Chondrocyte (in vitro differentiated cells): ENCODE measurements at regions not wholly inside any gene's neighbourhood (a gene's known extent, or its start where the extent isn't known, plus 50 kb on each side); places are given as distances from the start of the nearest gene placed in this dataset.
"Not testable (repeated sequence)": the region's sequence is repeated elsewhere in the genome, so short reads cannot be mapped to it uniquely, and the experiment has no call there.

Source experiments
- DNase-seq: peaks from one replicate; pipeline ENCODE4 v3.0.0; 2021; ENCODE audit warnings: mixed read lengths, low spot score
- H3K27ac Mint-ChIP-seq: one replicate; pipeline ENCODE4 v1.8.0; 2021; ENCODE audit warnings: mild to moderate bottlenecking, moderate library complexity, mixed read lengths; ENCODE audit not compliant: unreplicated experiment
- H3K27me3 Mint-ChIP-seq: 2 replicates; pipeline ENCODE4 v1.8.0; 2021; ENCODE audit warnings: low read depth, mixed read lengths
- H3K36me3 Mint-ChIP-seq: 2 replicates; pipeline ENCODE4 v1.8.0; 2021; ENCODE audit warnings: low read depth, mixed read lengths
- H3K4me1 Mint-ChIP-seq: 2 replicates; pipeline ENCODE4 v1.8.0; 2021; ENCODE audit warnings: low read depth, mild to moderate bottlenecking, mixed read lengths
- H3K4me3 Mint-ChIP-seq: one replicate; pipeline ENCODE4 v1.8.0; 2021; ENCODE audit warnings: mild to moderate bottlenecking, moderate library complexity, mixed read lengths; ENCODE audit not compliant: unreplicated experiment
- H3K9me3 Mint-ChIP-seq: 2 replicates; pipeline ENCODE4 v1.8.0; 2021; ENCODE audit warnings: low read depth, mixed read lengths
- CTCF ChIP-seq: fragments of 200-600 bp; sonication (generic); IDR thresholded peaks from 2 replicates; pipeline ENCODE4 v1.5.0; 2021; ENCODE audit warnings: antibody characterized with exemption, mild to moderate bottlenecking, moderate library complexity

GRCh38 chr18:22525883-22526282 lies 108.2 kb upstream of the CTAGE1 start:
- no peak for TF ChIP-seq CTCF
- no peak overlapping the region for H3K27ac Mint-ChIP-seq
- H3K4me1 Mint-ChIP-seq, result peaks cover 16% of the 10 kb centered on the region
- peaks cover 1% of the 10 kb centered on the region for H3K27me3 Mint-ChIP-seq
- H3K4me3 Mint-ChIP-seq, result no peak overlapping the region
- DNase-seq, result no peak
- no peaks in the 10 kb centered on the region for H3K36me3 Mint-ChIP-seq
- H3K9me3 Mint-ChIP-seq, result no peaks in the 10 kb centered on the region

GRCh38 chr18:22528291-22528690 lies 110.6 kb upstream of the CTAGE1 start:
- Mint-ChIP-seq H3K36me3 (peaks cover 2% of the 10 kb centered on the region), H3K4me1 (peaks cover 16% of the 10 kb centered on the region), H3K27me3 (peaks cover 1% of the 10 kb centered on the region), H3K27ac (no peak overlapping the region), H3K9me3 (peaks cover 2% of the 10 kb centered on the region), H3K4me3 (no peak overlapping the region)
- no peak for DNase-seq
- no peak for TF ChIP-seq CTCF

GRCh38 chr18:22534706-22535105 lies 117.0 kb upstream of the CTAGE1 start:
- DNase-seq, H3K4me1 Mint-ChIP-seq, H3K27ac Mint-ChIP-seq, H3K27me3 Mint-ChIP-seq, H3K9me3 Mint-ChIP-seq, H3K36me3 Mint-ChIP-seq, H3K4me3 Mint-ChIP-seq: not testable (repeated sequence)

- Mint-ChIP-seq H3K27me3 (no peaks in the 10 kb centered on the region), H3K27ac (no peak overlapping the region), H3K4me3 (no peak overlapping the region), H3K36me3 (no peaks in the 10 kb centered on the region), H3K9me3 (peaks cover 2% of the 10 kb centered on the region), H3K4me1 (peaks cover 4% of the 10 kb centered on the region)
- DNase-seq, result no peak
- TF ChIP-seq CTCF, result no peak
Observed at GRCh38 chr18:22536558-22536957, 118.8 kb upstream of the CTAGE1 start.

- peaks cover 5% of the 10 kb centered on the region for H3K9me3 Mint-ChIP-seq
Observed at GRCh38 chr18:22538426-22538825, 120.7 kb upstream of the CTAGE1 start.

More at GRCh38 chr18:22538426-22538825, 120.7 kb upstream of the CTAGE1 start:
- Mint-ChIP-seq H3K27me3 (no peaks in the 10 kb centered on the region), H3K4me1 (peaks cover 21% of the 10 kb centered on the region), H3K4me3 (no peak overlapping the region), H3K27ac (no peak overlapping the region), H3K36me3 (no peaks in the 10 kb centered on the region)
- no peak for DNase-seq
- TF ChIP-seq CTCF, result no peak
